D341Med (cell line): ENCODE measurements at regions not wholly inside any gene's neighbourhood (a gene's known extent, or its start where the extent isn't known, plus 50 kb on each side); places are given as distances from the start of the nearest gene placed in this dataset.
A peak's percentile ranks its signal among the peaks of the same experiment; 100 is the strongest.

ENCODE experiments used
- DNase-seq: peaks from one replicate; pipeline ENCODE4 v3.0.0; 2012; ENCODE audit warnings: low spot score

DNA sequence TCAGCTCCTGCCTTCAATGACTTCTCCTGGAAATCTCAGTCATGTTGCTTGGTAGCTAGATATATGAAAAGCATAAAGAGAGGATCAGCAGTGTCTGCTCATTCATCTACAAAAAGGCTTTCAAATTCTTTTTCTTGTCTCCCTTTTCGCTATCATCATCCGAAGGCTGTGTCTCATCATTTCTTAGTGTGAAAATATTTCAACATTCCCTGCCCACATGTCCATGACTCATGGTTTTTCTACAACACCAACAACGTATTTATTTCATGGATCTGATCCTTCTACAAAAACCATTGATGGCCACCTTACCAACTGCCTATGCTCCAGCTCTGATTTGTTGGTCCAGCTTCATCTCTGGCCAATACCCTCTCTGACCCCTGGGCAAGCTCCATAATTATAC, 472.5 kb upstream of the GHITM start:
- DNase-seq, result no peak

DNA sequence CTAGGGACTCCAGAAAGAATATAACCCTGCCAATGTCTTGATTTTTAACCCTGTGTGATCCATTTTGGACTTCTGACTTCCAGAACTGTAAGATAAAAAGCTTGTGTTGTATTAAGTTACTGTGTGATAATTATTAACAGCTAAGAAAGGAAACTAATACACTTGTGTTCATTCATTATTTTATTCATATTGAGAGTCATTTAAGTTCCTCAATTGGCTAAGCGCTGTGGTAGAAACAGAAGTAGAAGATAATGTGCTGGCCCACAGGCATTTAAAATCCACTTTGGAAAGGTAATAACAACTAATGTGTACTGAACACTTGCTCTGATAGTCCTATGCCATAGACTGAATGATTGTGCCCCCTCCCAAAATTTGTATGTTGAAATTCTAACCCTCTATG, 471.7 kb upstream of the GHITM start:
- no peak for DNase-seq

DNA sequence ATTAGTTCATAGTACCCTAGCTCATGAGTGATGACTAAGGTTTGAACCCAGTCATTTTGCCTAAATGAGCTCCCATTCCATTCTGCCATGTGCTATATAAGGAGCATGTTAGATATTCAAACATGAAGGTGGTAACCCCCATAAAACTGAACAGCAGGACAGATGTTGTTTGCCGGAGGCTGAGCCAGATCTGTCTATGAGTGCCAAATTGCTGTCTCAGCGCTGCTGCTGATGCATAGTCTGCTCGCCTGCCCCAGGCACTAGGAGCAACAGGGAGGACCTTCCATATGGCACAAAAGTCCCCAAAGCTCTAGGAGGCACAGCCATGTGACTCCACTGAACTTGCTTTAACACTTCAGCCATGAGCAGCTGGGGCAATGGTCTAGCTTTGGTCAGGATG, 466.0 kb upstream of the GHITM start:
- no peak for DNase-seq

DNA sequence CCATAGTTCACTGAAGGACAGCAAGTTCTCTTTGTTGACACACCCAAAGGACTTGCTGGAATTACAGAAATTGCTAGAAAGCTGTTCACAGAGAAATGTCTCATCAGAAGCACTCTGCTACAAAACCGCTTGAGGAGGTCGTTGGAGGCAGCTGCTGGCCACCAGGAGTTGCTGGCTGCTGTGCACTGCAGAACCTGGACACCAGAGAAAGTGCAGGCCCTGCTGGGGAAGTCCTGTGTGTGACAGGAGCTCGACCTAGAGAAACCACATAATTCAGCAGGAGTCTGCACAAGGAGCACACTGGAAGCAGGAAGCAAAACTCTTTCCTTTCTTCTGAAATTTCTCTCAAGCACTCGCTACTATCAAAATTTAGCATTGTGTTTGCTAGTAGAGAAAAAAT, 461.5 kb upstream of the GHITM start:
- no peak for DNase-seq

DNA sequence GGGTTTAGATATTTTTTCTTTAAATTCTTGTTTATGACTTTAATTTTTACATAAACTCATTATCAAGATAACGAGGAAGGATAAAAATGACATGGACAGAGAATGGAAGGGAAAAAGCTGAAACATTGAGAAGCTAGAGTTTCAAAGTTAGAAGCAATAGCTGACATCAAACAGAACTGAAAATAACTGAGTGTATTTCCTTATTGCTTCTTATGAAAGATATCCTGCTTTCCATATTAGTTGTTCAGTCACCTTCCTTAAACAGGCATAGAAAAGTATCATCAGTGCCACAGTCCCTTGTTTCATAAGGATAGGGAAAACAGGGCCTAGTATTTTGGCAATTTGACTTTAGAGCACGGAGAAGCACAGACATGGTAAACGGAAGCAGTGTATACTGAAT, 460.5 kb upstream of the GHITM start:
- DNase-seq, result no peak

DNA sequence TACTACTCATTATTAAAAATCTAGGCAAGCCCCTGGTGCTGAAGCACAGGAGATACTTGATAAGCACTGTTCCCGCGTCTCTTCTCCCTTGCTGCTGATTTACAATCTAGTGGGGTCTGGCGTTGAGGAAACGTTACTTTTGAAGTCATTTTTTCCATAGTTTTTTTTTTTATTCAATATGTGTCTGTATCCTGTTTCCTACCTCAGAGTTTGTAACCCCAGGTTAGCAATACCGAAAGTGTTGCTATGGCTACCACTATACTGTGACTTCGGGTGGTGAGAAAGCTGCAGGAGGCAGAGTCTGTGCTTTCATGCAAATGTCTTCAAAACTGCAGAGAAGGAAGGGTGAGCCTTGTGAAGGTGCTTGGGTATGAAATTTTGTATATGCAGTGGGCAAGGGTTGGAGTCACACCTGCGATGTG, 458.8 kb upstream of the GHITM start:
- no peak for DNase-seq

DNA sequence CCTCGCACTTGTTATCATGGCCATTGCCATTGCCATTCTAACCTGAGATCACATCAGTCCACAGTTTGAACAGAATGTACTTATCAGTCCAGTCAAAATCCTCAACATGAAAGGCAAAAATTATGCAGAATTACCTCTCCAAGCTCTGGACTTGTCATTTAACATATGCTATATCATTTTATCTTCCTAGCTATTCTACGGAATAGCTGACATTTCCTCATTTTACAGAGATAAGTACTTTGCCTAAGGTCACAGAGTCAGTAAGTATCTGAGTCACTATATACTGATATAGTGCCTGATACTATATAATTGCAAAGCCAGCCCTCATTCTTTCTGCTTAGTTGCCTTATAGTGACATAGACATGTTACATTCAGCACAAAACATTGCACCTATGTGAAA, 456.9 kb upstream of the GHITM start:
- DNase-seq, result no peak

DNA sequence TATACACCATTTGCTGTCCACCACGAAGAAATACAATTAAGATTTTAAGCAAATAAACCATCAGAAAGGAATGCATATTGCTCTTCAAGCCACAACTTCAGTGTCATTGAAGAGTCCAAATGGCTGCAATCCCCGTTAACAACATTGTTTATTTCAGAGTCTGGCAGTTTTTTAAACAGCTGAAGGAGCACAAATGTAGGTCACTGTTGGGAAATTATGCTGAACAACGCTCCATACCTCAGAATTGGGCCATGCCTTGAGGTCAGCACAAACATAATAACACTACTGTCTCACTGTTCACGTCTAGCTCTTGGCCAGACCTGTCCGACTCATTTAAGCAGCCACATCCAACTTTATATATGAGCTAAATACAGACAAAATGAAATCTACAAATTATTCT, 453.9 kb upstream of the GHITM start:
- DNase-seq, result no peak

DNA sequence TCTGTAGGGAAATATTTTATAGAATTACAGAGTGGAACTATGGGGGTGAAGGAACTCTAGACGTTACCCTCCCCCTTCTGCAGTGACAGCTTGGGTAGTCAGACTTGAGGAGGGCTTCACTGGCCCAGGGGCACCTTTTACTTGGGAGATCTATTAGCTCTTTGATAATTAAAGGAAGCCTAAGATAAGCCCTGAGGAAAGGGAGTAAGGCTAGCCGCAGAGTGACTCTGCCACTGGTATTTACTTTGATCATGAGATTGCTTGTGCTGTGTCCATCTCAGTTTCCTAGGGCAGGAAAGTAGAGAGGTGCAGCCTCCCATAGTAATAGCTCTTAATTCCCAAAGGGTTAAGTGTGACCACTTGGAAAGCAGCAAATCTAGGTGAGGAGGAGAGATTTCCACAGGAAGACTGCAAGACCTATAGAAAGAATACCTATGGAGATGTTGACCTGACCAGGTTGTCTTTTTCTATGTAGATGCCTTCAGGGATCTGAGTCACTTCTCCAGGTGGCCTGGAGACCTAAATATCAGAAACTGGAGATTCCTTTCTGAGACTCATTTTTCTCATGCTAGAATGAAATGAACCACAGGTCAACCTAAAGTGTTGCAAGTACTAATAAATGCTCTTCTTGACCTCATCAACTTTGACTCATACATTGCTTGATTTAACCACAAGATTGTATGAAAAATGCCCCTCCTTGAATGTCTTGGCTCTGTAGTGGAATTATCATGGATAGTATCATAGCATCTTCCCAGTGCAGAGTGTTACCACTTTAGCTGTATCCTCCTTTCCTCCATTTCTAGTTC, 447.3 kb upstream of the GHITM start:
- DNase-seq, result no peak

DNA sequence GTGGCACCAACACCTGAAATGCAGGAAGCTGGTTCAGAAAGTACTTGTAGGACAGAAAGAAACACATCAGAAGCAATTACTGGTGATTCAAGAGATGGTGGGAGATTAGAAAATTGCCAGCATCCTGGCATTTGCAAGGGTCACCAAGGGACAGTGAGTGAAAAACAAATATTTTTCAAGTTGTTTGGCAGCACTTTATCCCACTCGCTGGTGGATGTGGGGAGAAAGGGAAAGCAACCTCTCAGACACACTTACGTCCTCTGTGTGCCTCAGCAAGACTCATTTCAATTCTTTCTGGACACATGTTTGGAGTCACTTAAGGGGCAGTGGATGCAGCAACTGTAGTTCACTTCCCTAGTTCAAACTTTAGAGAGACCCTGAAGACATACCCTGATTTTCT, 440.4 kb upstream of the GHITM start:
- DNase-seq, result no peak

DNA sequence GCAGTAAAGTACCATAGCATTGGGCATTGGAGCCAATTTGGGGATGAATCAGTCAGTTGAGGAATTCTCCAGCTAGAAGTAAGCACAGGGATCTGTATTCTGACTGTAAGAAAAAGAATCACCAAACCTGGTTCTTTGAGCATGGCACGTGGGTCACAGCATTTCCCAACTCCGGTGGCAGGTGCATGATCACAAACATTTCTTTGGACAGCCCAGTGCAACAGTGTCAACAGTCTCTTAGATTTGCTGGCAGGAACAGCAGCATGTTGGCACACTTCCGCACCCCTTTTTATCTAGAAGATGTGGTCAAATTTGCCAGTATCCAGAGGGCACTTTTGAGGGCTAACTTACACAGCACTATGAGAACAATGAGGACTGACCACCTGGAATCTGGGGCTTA, 437.5 kb upstream of the GHITM start:
- DNase-seq, result no peak

DNA sequence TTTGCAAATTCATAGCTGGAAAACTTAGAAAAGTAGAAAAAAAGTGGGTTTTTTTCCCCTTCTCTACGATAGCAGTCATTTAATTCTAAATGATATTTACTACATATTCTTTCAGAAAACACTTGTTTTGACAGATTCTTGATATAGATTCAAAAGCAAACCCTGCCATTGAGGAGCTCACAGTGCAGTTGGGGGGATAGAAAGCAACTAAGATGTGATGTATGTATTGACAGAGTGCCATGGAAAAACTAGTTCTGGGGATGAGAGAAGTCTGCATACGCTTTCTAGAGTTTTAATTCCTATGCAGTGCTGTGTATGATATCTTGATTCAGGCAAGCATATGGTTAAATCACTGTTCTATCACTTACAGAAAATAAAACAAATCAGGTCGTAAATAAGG, 436.6 kb upstream of the GHITM start:
- DNase-seq, result no peak

DNA sequence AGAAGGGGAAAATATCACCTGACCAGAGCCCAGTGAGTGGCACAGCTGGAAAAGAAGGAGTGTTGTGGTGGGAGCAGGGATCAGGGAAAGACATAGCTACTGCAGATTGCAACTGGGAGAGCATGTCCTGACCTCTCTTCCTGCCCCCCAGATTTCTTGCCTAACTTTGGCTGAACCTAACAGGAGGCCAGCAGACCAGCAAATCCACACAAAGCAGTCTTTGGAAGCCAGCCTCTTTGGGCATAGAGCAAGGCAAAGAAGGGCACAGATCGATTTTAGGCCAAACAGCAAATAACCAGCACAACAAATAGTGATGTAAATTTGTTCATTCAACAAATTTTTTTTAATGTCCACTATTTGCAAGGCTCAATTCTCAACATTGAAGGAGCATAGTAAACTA, 433.2 kb upstream of the GHITM start:
- peak; percentile 12 for DNase-seq

DNA sequence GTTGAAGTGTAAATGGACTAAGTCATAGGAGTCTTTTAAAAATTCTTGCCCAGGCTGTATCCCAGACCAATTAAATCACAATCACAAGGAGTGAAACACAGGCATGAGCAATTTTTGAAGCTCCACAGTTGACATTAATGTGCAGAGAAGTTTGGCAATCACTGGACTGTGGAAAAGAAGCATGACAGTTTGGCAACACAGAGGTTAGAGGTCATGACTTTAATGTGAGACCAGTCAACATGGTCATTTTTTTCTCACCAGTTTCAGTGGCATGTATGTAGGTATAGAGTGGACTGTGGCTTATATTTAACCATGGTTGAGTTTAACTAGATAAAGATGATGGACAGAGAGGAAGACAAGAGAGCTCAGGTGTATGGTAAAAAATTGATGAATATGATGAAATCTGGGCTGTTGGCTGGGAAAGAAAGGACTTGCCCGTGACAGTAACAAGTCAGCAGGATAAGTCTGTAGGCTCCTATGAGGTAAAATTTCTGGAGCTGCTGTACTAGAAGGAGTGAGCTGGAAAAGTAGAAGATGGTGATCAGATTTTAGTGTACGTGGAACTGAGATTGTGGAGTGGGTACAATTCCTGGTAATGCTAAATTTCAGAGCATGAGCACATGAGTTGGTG, 432.2 kb upstream of the GHITM start:
- DNase-seq, result no peak

DNA sequence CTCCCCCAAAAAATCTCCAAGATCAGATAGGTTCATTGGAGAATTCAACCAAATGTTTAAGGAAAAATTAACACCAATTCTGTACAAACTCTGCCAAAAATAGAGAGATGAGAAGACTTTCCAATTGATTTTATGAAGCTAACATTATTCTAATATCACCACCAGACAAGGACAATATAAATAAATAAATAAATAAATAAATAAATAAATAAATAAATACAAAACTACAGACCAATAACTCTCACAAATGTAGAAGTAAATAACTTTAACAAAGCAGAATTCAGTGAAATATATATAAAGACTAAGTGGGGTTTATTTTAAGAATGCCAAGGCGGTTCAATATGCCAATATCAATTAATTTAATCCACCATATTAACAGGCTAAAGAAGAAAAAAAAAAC, 425.9 kb upstream of the GHITM start:
- no peak for DNase-seq

DNA sequence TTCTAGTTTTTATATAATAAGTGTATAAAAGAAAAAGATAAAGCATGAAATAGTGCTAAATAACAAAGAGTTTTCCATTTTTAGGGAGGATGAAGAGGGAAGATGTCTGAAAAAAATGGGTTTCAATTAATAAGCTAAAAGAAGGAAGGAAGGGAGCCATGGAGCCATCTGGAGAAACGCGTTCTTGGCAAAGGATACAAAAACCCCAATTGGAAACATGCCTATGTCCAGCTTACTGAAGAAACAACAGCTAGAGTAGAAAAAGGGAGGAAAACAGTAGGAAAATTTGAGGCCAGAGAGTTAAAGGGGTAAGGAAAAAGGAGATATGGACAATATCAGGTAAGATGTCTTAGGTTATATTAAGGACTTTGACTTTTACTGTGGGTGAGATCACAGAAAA, 416.2 kb upstream of the GHITM start:
- no peak for DNase-seq

DNA sequence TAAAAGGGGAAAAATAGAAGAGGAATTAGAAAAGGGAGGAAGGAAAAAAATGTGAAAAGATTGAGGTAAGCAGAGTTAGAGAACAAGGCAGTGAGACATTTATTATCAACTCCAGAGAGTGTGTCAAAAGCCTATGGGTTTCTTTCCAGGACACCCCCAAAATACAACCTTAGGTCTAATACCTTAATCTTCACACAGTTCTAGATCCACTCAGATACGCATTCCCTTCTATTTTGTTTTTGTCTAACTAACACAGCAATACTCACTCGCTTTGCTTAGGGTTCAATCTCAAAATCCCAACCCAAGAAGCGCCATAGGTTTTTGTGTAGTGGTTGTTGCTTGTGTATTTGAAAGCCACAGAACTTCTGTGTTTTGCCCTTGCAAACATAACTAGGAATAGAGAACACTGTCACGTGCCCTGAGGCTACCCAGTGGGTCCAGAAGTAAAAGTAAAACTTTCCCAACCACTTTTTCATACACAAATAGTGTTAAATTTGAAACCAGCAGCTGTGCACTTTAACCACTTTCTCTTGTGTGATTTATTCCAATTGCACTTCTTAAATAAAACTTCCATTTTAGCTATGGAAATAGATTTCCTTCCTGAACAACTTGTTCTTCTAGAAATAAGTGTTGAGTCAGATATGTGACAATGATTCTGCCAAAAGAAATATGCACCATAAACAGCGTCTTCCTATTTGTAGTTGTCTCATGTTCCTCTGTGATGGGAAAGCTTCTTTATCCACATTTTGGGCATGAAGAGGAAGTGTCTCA, 414.7 kb upstream of the GHITM start:
- no peak for DNase-seq

DNA sequence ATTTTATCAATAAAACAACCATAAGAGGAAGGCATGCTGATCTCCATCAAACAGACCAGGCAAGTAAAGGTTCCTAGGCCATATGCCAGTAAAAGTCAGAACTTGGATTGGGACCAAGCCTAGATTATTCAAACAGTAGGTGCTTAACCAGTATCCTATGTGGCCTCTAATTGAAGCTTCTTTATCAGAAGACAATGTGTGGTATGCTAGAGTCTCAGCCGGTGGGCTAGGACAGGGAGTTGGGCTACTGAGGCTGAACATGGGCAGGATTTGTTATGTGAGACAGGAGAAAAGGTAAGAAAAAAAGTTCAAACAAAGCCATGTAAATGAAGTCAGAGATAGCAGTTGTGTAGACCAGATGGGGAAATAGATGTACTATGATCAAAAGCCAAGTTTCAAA, 413.7 kb upstream of the GHITM start:
- DNase-seq, result no peak

DNA sequence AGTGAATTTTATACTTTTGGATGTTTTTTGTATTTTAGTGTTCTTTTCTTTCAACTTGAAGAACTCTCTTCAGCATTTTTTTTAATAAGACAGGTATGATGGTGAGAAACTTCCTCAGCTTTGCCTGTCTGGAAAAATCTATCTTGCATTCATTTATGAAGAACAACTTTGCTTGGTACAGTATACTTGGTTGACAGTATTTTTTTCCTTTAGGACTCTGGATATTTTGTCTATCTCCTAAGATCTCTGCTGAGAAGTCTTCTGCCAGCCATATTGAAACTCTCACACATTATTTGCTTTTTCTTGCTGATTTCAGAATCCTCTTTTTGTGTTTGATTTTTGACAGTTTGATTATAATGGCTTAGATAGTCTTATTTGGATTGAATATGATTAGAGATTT, 405.0 kb upstream of the GHITM start:
- no peak for DNase-seq

DNA sequence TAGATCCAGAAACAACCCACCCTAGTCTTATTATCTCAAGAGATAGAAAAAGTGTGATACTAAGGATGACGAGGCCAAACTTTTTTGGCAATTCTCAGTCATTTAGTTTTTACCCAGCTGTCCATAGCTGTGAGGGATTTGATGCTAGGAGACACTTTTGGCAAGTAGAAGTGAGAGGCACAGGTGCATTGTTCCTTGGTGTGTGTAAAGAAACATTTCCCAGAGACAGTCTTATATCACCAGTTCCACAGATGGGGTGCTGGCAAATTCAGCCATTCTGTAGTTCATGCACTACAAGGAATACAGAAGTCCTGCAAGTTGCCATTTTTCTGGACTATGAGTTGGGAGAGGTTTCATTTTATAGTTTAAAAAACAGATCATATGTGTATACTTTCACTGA, 403.3 kb upstream of the GHITM start:
- no peak for DNase-seq

DNA sequence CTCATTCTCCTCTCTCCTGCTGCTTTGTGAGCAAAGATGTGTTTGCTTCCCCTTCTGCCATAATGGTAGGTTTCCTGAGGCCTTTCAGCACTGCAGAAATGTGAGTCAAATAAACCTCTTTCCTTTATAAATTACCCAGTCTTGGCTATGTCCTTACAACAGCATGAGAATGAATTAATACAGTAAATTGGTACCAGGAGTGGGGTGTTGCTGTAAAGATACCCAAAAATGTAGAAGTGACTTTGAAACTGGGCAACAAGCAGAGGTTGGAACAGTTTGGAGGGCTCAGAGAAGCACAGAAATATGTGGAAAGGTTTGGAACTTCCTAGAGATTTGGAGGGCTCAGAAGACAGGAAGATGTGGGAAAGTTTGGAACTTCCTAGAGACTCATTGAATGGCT, 388.7 kb upstream of the GHITM start:
- DNase-seq, result no peak

DNA sequence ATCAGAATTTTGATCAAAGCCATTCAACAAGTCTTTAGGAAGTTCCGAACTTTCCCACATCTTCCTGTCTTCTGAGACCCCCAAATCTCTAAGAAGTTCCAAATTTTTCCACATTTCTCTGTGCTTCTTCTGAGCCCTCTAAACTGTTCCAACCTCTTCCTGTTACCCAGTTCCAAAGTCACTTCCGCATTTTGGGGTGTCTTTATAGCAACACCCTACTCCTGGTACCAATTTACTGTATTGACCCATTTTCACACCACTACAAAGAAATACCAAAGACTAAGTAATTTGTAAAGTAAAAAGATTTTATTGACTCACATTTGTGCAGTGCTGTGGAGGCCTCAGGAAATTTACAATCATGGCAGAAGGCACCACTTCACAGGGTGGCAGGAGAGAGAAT, 385.8 kb upstream of the GHITM start:
- no peak for DNase-seq

DNA sequence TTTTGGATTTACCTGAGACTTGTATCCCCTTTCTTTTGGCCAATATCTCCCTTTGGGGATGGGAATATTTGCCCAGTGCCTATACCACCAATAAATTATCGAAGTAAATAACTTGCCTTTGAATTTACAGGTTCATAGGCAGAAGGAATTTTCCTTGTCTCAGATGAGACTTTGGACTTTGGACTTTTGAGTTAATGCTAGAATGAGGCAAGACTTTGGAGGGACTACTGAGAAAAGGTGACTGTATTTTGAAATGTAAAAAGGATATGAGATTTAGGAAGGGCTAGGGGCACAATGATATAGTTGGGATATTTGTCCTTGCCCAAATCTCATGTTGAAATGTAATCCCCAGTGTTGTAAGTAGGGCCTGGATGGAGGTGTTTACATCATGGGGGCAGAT, 384.5 kb upstream of the GHITM start:
- DNase-seq, result no peak
